Trophoblast cell (in vitro differentiated cells and primary cell): ENCODE measurements at regions not wholly inside any gene's neighbourhood (a gene's known extent, or its start where the extent isn't known, plus 50 kb on each side); places are given as distances from the start of the nearest gene placed in this dataset.

Experiments used
- DNase-seq, 2 donors: peaks; one replicate each; pipeline ENCODE4 v3.0.0-alpha.2; 2016
- H2AFZ ChIP-seq: 2 replicates; pipeline ENCODE4 v1.6.1; 2013; ENCODE audit warnings: low read length, moderate library complexity, mild to moderate bottlenecking; ENCODE audit not compliant: insufficient read depth, poor library complexity
- H2AK5ac ChIP-seq: 2 replicates; pipeline ENCODE4 v1.6.1; 2013; ENCODE audit warnings: mild to moderate bottlenecking, low read length
- H2BK120ac ChIP-seq: 2 replicates; pipeline ENCODE4 v1.6.1; 2013; ENCODE audit warnings: low read length, mild to moderate bottlenecking, moderate library complexity; ENCODE audit not compliant: insufficient read depth, poor library complexity
- H2BK12ac ChIP-seq: 2 replicates; pipeline ENCODE4 v1.6.1; 2013; ENCODE audit warnings: mild to moderate bottlenecking, low read length, moderate library complexity
- H2BK5ac ChIP-seq: 2 replicates; pipeline ENCODE4 v1.6.1; 2013; ENCODE audit warnings: low read length, low read depth, moderate library complexity, mild to moderate bottlenecking; ENCODE audit not compliant: poor library complexity
- H3K14ac ChIP-seq: 2 replicates; pipeline ENCODE4 v1.6.1; 2013; ENCODE audit warnings: mild to moderate bottlenecking, low read length
- H3K18ac ChIP-seq: 2 replicates; pipeline ENCODE4 v1.6.1; 2013; ENCODE audit warnings: mild to moderate bottlenecking, low read length
- H3K23ac ChIP-seq: 2 replicates; pipeline ENCODE4 v1.6.1; 2013; ENCODE audit warnings: low read length
- H3K27ac ChIP-seq: 2 replicates; pipeline ENCODE4 v1.5.1; 2013; ENCODE audit warnings: low read depth, mild to moderate bottlenecking, inconsistent platforms, low read length, moderate library complexity
- H3K27me3 ChIP-seq: 2 replicates; pipeline ENCODE4 v1.6.1; 2013; ENCODE audit warnings: inconsistent platforms, mild to moderate bottlenecking, low read length, moderate library complexity; ENCODE audit not compliant: insufficient read depth
- H3K36me3 ChIP-seq, 2 experiments: 1 replicate in 1 of 2; 2 replicates in 1 of 2; pipeline ENCODE4 v1.6.1; 2013; ENCODE audit warnings: low read length in 2 of 2, mild to moderate bottlenecking in 2 of 2, moderate library complexity in 1 of 2; ENCODE audit not compliant: insufficient read depth in 2 of 2, control insufficient read depth in 1 of 2
- H3K4ac ChIP-seq: 2 replicates; pipeline ENCODE4 v1.6.1; 2013; ENCODE audit warnings: low read depth, mild to moderate bottlenecking, low read length, moderate library complexity
- H3K4me1 ChIP-seq, 2 experiments: 1 replicate in 1 of 2; 2 replicates in 1 of 2; pipeline ENCODE4 v1.6.1; 2013; ENCODE audit warnings: low read length in 2 of 2, mild to moderate bottlenecking in 2 of 2, moderate library complexity in 1 of 2; ENCODE audit not compliant: insufficient read depth in 2 of 2, control insufficient read depth in 1 of 2
- H3K4me2 ChIP-seq: 2 replicates; pipeline ENCODE4 v1.6.1; 2013; ENCODE audit warnings: inconsistent platforms, mild to moderate bottlenecking, low read length, moderate library complexity
- H3K4me3 ChIP-seq: 2 replicates; pipeline ENCODE4 v1.5.1; 2013; ENCODE audit warnings: mild to moderate bottlenecking, low read depth, low read length, inconsistent platforms
- H3K79me1 ChIP-seq: one replicate; pipeline ENCODE4 v1.6.1; 2013; ENCODE audit warnings: low read length
- H3K79me2 ChIP-seq: 2 replicates; pipeline ENCODE4 v1.6.1; 2013; ENCODE audit warnings: low read length, mild to moderate bottlenecking; ENCODE audit not compliant: control insufficient read depth, insufficient read depth, poor library complexity
- H3K9ac ChIP-seq: 2 replicates; pipeline ENCODE4 v1.6.1; 2013; ENCODE audit warnings: mild to moderate bottlenecking, low read length
- H3K9me3 ChIP-seq: 2 replicates; pipeline ENCODE4 v1.6.1; 2013; ENCODE audit warnings: low read depth, mild to moderate bottlenecking, control low read depth, inconsistent platforms, low read length; ENCODE audit not compliant: insufficient read depth
- H4K12ac ChIP-seq: 2 replicates; pipeline ENCODE4 v1.6.1; 2013; ENCODE audit warnings: low read depth, mild to moderate bottlenecking, low read length, moderate library complexity
- H4K8ac ChIP-seq: 2 replicates; pipeline ENCODE4 v1.6.1; 2013; ENCODE audit warnings: low read depth, mild to moderate bottlenecking, low read length, moderate library complexity
- H4K91ac ChIP-seq: one replicate; pipeline ENCODE4 v1.6.1; 2013; ENCODE audit warnings: low read depth, mild to moderate bottlenecking, low read length, moderate library complexity
- WGBS: extraction: QIAGEN DNeasy Blood & Tissue Kit; methylation state at CpG from one replicate; pipeline ENCODE4 v1.1.7; 2013; ENCODE audit warnings: missing lambda C conversion rate; ENCODE audit not compliant: insufficient read length, insufficient coverage; ENCODE audit errors: extremely low coverage; 5-methylcytosine and 5-hydroxymethylcytosine counted together

DNA sequence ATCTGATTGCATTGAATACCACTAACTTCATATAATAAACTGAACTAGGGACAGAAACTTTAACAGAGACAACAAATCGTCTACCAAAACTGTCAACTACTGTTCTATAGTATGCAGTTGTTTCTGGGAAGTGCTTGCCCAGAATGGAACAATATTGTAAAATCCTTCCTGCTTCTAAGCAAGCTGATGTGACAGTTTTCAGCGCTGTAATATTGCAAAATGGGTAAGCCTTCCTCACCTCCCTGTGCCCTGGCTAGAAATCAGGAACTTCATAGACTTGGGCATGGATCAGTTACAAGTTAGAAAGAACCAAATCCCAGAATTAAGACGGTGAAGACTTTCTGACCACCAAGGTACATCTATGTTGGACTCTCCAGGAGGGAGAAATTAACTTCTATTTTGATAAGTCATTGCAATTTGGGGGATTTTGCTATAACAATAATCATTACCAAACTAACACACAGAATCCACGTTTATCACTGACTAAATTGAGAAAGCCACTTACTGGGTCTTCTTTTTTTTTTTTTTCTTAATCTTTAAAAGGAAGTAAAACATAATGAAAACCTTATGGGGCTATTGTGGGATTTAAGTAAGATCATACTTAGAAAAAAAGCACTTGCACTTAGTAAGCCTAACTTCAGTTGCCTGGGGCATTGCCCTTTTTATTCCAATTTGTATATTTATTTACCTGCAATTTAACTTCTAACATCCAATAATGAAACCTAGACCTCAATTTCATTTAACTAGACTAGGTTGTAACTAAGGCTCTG, 261.5 kb downstream of the TRIB2 start:
- Histone ChIP-seq H3K23ac (no peak overlapping the region), H2BK120ac (no peak overlapping the region), H4K91ac (no peak overlapping the region), H3K4ac (no peak overlapping the region), H4K8ac (no peak overlapping the region), H3K18ac (no peak overlapping the region), H2AFZ (no peak overlapping the region), H3K79me1 (no peaks in the 10 kb centered on the region), H3K27ac (no peak overlapping the region), H3K4me1 (no peaks in the 10 kb centered on the region), H3K14ac (no peak overlapping the region), H3K36me3 (no peaks in the 10 kb centered on the region), H3K79me2 (no peaks in the 10 kb centered on the region), H2BK5ac (no peak overlapping the region), H3K4me3 (no peak overlapping the region), H2AK5ac (no peak overlapping the region), H3K27me3 (no peaks in the 10 kb centered on the region), H4K12ac (no peak overlapping the region), H3K9ac (no peak overlapping the region), H3K9me3 (peaks cover 2% of the 10 kb centered on the region), H3K4me2 (no peak overlapping the region), H2BK12ac (no peak overlapping the region)
- no CpG with 5 or more reads among the region's 4 CpGs for WGBS
- DNase-seq: no peak

- no peak overlapping the region for H3K9ac ChIP-seq
- H3K79me1 ChIP-seq: no peaks in the 10 kb centered on the region
- no peaks in the 10 kb centered on the region for H3K36me3 ChIP-seq
- H3K4me2 ChIP-seq: no peak overlapping the region
- peaks cover 0 to 1% of the 10 kb centered on the region in 2 experiments for H3K4me1 ChIP-seq
- H3K23ac ChIP-seq: no peak overlapping the region
- H4K12ac ChIP-seq: no peak overlapping the region
- H4K8ac ChIP-seq: no peak overlapping the region
- H3K14ac ChIP-seq: no peak overlapping the region
- no peak overlapping the region for H3K4me3 ChIP-seq
- no peaks in the 10 kb centered on the region for H3K27me3 ChIP-seq
- no peak overlapping the region for H2BK5ac ChIP-seq
- H2BK120ac ChIP-seq: no peak overlapping the region
- no peaks in the 10 kb centered on the region for H3K79me2 ChIP-seq
- no peak overlapping the region for H3K27ac ChIP-seq
- no peak overlapping the region for H4K91ac ChIP-seq
- H3K18ac ChIP-seq: no peak overlapping the region
- no peaks in the 10 kb centered on the region for H3K9me3 ChIP-seq
- DNase-seq: no peak
- no peak overlapping the region for H2AFZ ChIP-seq
- H3K4ac ChIP-seq: no peak overlapping the region
- H2AK5ac ChIP-seq: no peak overlapping the region
- WGBS: no CpG with 5 or more reads among the region's 3 CpGs
- no peak overlapping the region for H2BK12ac ChIP-seq
These were observed 262.3 kb downstream of the TRIB2 start for GRCh38 chr2:12979066-12979465.

DNA sequence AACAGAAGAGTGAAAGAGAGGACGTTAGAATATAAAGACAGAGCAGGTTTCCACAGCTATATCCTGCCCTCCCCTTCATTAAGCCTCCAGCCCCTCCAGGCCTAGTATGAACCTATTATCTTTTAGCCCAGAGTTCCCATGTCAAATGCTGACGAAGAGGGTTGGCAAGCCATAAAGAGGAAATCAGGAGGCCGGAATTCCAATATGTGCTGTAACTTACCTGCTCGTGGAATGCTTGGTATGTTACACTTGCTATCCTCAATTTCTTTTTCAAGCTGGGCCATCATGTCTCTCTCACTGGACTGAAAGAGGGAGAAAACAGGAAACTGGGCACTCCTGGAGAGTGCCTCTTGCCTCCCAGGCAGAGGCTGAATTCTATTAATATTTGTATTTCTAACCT, 264.1 kb downstream of the TRIB2 start:
- Histone ChIP-seq H2BK5ac (no peak overlapping the region), H3K4ac (no peak overlapping the region), H3K18ac (no peak overlapping the region), H2BK120ac (no peak overlapping the region), H3K23ac (no peak overlapping the region), H4K8ac (no peak overlapping the region), H3K4me1 (peaks cover 0 to 1% of the 10 kb centered on the region in 2 experiments), H3K27me3 (no peaks in the 10 kb centered on the region), H3K36me3 (no peaks in the 10 kb centered on the region), H4K12ac (no peak overlapping the region), H2AFZ (no peak overlapping the region), H3K79me1 (no peaks in the 10 kb centered on the region), H4K91ac (no peak overlapping the region), H3K4me3 (no peak overlapping the region), H3K14ac (no peak overlapping the region), H2AK5ac (no peak overlapping the region), H2BK12ac (no peak overlapping the region), H3K9ac (no peak overlapping the region), H3K79me2 (no peaks in the 10 kb centered on the region), H3K27ac (no peak overlapping the region), H3K9me3 (no peaks in the 10 kb centered on the region), H3K4me2 (no peak overlapping the region)
- WGBS: no CpG with 5 or more reads among the region's 4 CpGs
- DNase-seq: peak in 1 of 2 donors; percentile 2

DNA sequence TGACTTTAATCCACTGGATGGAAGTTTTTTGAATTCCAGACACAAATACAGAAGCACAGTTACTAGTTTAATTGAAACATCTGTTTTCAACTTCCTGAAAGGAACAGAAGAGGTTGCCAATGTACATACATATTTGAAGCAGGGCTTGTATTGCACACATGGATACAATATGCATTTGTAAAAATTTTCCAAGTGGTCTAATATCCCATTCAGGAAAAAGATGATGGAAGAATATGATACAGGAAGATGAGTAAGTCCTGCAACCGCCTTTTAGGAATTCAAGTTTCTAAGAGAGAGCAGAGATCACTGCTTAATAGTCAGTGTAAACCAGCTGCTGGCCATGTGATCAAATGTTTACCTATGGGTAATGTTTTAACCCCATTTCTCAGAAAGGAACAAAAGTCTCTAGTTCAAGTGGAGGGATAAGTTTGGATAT, 265.4 kb downstream of the TRIB2 start:
- H3K9ac ChIP-seq: no peak overlapping the region
- H3K4me3 ChIP-seq: no peak overlapping the region
- H3K9me3 ChIP-seq: no peaks in the 10 kb centered on the region
- H3K4me1 ChIP-seq: peaks cover 0 to 1% of the 10 kb centered on the region in 2 experiments
- no peak overlapping the region for H2BK12ac ChIP-seq
- H4K91ac ChIP-seq: no peak overlapping the region
- H3K27ac ChIP-seq: no peak overlapping the region
- no peak overlapping the region for H3K14ac ChIP-seq
- no peak for DNase-seq
- H3K4me2 ChIP-seq: no peak overlapping the region
- H3K79me1 ChIP-seq: no peaks in the 10 kb centered on the region
- H3K79me2 ChIP-seq: no peaks in the 10 kb centered on the region
- H3K18ac ChIP-seq: no peak overlapping the region
- no peak overlapping the region for H4K12ac ChIP-seq
- no peak overlapping the region for H2BK5ac ChIP-seq
- no peaks in the 10 kb centered on the region for H3K27me3 ChIP-seq
- H4K8ac ChIP-seq: no peak overlapping the region
- H3K36me3 ChIP-seq: no peaks in the 10 kb centered on the region
- H2AK5ac ChIP-seq: no peak overlapping the region
- no peak overlapping the region for H3K4ac ChIP-seq
- H3K23ac ChIP-seq: no peak overlapping the region
- H2BK120ac ChIP-seq: no peak overlapping the region
- WGBS: no CpG with 5 or more reads among the region's 1 CpG
- H2AFZ ChIP-seq: no peak overlapping the region
